Forelimb muscle (tissue), 1 donor: ENCODE measurements at regions not wholly inside any gene's neighbourhood (a gene's known extent, or its start where the extent isn't known, plus 50 kb on each side); places are given as distances from the start of the nearest gene placed in this dataset.
"Not testable (repeated sequence)": the region's sequence is repeated elsewhere in the genome, so short reads cannot be mapped to it uniquely, and the experiment has no call there.

Experiments used
- DNase-seq: peaks from one replicate; pipeline ENCODE4 v3.0.0-alpha.2; 2013; ENCODE audit warnings: low read depth

DNA sequence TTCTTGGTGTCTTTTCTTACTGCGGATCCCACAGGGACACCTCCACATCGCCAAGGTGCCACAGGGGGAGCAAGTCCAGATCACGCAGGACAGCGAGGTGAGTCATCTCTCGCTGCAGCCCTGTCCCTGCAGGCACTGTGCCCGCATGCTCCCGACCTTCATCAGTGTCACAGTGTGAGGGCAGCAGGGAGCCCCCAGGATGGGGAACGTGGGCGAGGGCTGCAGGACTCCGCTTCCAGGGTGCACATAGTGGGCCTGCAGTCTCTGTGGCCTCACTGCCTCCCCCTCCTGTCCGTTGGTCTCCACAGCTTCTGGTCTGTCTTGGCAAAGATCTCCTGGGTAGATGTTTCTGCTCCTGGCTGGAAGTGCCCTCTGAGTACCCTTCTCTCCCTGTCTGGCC lies 78.0 kb downstream of the NPIPB11 start:
- DNase-seq = not testable (repeated sequence)

DNA sequence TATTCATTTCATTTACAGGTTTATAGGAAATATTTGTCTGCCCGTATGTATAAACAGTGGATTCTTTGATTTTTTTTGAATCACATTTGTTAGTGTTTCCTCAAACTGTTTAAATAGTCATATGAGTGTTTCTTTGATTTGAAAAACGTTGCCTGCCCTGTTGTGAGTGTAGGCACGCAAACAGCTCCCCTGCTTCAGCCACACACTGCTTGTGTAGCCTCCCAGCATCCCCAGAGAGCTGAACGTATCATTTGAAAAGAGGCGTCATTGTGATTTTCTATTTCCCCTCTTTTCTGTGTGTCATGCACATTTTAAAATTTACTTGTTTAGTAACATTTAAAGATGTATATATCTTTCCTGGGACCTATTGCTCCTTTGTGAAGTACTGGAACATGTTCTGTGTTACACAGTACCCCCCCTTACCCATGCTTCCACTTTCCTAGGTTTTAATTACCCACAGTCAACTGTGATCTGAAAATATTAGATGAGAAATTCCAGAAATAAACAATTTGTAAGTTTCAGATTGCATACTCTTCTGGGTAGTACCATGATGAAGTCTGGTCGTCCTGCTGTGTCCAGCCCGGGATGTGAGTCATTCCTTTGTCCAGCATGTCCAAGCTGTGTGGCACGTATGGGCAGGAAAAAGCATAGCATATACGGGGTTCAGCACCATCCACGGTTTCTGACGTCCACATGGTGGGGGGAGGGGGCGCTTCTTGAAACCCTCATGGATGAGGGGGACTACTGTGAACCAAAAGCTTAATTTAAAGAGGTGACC lies 78.7 kb downstream of the NPIPB11 start:
- not testable (repeated sequence) for DNase-seq

DNA sequence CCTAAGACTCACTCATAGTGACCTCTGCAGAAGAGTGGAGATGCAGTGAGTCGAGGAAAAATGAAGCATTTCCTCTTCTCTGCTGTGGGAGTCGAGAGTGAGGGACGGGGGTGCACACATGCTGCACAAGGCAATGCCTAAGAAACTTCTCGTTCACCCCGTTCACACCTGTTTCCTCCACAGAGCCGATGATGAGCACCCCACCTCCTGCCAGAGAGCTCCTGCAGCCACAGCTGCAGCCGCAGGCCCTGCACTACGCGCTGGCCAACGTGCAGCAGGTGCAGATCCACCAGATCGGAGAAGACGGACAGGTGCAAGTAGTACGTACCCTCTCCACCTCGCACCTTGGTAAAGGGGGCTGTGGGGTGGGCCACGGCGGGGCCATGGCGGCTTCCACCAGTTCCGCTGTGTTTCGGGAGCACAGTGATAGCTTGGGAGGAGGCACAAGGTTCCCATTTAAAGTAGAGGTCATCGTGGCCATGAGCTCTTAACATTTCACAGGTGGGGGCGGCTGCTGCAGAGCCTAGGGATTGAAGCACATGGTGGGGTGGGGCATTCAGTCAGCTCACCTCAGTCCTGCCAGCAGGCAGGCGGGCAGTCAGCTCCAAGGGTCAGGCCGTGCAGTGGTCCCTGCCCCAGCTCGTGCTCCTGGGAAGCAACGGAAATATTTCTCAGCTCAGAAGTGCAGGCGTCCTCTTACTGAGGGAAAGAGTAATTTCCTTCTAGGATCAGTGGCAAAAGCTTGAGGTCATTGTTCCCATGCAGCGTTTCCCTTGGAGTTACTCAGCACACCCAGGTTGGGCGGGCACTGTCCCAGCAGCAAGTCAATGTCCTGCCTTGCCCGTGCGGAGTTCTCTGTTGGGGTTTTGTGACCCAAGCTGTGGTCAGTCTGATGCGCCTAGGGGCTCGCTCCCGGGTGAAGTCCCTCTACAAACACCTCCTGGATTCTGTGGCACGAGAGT lies 80.1 kb downstream of the NPIPB11 start:
- DNase-seq = not testable (repeated sequence)

DNA sequence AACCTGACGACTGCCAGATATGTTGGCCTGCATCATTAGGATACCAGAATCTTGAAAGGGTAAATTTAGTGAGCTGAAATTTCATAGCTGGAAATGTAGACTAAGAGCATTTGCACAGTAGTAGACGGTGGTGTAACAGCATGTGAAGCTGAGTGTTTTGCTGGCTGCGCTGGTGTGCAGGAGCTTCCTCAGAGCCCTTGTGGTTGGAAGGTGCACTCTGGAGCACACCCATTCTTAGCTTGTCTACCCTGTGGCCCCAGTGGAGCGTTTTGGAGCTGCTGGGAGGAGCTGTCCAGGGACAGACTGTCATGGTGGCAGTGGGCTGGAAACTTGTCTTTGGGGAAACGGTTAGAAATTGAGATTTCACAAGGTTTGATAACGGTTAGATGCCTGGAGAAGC lies 82.8 kb downstream of the NPIPB11 start:
- not testable (repeated sequence) for DNase-seq

DNA sequence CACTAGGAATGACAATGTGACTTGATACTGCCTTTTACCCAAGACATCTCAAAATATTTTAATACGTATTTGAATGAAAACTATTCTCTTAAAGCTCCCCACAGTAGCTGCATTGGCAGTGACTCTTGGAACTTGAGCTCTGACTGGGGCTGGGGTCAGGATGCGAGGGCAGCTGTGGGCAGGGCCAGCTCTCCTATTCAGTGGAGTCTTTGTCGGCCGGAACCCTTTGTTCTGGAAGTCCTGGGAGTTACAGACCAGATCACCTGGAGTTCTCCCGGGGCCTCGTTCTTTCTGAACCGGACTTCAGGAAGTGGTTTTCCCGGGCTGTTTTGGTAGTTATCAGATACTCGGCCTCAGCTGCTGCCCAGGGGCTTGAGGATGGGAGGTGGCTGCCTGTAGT lies 84.9 kb downstream of the NPIPB11 start:
- DNase-seq = no peak

DNA sequence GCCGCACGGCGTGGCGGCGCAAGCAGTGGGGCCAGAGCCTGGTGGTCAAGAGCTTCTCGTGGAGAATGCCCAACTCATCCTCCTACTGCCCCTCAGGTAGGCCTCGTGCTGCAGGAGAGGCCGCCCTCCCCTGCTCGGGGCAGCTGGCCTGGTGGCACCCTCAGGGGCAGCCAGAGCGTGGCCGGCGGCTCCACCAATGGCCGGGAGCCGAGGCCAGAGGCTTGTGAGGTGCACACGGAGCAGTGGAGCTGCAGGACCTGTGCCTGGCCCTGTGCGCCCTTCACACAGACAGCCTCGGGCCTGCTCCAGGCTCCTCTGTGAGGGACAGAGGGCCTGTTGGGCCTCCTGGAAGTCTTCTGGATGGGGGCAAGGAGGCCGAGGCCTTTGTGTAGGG lies 85.5 kb downstream of the NPIPB11 start:
- DNase-seq = no peak

DNA sequence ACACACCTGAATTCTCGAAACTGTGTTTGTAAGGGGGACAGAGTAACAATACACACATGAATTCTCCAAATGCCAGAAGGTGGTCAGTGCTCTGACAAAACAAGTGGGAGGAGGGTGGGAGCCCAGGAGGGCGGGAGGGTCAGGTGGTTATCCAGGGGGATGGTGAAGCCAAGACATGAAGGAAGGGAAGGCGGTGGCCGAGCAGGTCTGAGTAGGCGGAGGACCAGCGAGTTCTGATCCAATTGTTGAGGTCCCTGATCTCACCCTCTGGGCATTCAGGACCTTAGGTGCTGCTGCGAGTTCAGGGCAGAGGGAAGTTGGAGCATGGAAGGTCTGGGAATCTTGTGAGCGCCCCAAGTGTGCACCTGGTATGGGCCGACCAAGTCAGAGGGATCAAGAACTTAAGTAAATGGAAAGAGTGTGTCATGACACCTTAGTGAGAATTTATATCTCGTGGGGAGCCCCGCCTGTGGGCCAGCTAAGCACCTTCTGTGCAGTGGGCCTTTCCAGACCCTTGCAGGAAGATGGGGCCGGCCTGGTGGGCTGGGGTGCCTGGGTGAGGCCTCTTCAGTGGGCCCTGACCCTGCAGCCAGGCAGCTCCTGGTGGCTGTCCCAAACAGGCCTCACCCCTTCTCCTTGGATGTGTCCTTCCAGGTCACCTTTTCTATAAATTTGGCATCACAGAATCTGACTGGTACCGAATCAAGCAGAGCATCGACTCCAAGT lies 86.1 kb downstream of the NPIPB11 start:
- no peak for DNase-seq

DNA sequence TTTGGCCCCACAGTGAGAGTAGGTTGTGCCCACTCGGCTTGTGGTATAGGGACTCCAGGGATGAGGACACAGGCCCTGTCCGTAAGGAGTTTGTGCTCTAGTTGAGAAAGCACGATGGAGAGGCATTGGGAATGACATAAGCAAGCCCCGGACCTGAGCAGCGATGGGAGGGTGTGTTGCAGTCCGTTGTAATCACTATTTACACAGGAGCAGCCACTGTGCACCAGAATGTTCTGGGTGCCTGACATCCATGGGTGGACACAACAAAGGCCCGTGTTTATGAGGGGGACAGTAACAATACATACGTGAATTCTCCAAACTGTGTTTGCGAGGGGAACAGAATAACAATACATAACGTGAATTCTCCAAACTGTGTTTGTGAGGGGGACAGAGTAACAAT lies 86.8 kb downstream of the NPIPB11 start:
- DNase-seq = no peak

DNA sequence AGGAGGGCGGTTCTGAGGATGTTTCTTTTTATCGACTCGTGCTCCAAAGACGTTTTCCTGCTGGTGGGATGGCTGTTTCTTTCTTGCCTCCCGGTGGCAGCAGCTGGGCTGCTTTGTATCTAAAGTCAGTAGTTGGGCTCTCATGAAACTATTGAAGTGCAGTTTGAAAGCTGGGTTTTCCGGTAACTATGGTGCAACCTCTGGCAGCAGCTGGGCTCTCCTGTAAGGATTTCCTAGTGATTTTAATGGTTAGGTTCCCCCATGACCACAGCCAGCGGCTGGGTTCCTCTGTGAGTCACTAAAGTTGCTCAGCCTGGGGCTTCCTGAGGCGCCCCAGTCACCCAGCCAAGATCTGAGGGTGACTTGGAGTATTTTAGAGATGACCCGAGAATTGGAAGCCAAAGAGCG lies 87.9 kb downstream of the NPIPB11 start:
- DNase-seq = not testable (repeated sequence)

DNA sequence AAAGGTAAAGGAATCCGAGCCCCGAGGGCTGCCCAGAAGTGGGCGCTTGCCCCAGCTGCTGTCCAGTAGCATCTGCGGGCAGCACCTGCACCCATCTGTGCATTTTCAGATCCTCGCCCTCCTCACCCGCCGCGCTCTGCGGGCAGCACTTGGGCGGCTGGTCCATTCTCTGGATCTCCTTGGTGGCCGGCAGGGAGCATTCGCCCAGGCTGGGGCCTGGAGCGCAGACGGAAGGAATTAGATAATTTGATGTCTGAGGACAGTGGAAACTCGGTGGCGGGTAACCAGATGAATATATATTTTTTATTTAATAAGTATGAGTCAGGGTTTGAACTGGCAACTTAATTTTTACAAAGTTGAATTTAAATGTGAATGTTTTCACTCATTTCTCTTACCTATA lies 88.5 kb downstream of the NPIPB11 start:
- DNase-seq = no peak

DNA sequence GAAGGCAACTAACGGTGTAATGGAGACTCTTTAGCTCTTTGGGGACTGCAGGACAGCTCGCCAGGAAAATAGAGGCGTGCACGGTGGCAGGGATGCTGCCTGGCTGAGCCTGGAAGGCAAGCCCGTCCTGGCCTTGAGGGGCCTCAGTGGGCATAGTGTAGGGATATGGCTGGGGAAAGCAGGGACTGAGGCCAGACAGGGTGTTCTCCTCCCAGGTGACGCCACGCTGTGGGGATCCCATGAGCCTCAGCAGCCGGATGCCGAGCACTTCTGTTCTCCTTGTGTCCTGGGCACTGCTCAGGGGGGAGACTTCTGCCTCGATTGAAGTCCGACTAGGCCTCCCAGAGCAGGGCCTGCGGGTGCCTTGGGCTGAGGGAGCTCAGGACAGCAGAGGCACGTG lies 89.2 kb downstream of the NPIPB11 start:
- no peak for DNase-seq

DNA sequence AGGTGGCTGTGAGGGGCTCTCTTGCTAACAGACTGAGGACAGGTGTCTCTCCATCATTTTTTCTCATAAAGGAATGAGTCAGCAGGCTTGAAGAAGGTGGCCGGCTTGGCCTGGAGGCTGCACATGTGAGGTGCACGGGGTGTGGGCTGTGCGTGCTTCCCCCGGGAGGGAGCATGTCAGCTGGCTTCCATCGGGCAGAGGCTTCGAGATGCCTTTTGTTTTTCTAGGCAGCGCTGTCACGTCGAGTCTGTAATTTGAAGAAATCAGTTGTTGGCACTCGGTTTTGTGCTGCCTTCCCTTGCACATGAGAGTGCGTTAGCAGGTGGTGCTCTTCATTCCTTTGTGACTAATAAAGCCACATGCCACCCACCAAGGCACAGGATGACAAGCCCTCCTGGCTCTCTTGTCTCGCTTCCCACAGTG lies 89.7 kb downstream of the NPIPB11 start:
- no peak for DNase-seq

DNA sequence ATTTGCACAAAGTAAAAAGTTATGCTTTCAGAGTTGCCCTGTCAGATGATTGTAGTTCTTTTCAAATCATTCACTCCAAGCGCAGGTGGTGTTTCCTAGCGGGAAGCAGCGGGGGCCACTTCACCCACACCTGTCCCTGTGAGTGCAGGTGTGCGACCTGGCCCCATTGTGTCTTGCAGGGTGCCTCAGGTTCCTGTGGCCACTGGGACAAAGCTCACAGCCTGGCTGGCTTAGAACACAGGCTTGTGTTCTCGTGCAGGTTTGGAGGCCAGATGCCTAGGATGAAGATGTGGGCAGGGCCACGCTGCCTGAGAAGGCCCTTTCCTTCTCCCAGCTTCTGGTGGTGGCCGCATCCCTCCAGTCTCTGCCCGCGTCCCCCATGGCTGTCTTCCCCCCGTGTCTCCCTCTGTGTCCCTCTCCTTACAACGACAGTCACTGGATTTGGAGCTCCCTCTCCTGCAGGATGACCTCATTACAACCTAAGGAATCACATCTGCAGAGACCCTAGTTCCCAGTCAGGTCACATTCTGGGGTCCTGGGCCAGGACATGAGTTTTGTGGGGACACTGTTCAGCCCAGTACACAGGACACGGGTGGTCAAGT lies 90.5 kb downstream of the NPIPB11 start:
- no peak for DNase-seq

DNA sequence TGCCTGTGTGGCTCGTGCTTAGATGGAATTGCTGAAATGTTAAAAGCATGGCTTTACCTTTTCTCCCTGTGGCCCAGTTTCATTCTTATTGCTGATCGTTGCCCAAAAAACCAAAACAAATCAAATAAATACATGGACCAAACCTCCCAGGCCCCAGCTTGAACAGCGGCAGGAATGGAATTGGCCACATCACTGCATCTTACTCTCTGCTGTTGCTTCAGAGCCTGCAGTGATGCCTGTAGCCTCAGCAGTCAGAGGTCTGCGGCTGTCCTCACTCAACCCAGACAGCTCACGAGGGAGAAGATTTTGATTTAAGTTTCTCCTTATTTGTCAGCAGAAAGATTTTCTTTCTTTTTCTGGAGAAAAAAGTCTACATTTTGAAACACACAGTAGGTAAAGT lies 91.5 kb downstream of the NPIPB11 start:
- no peak for DNase-seq

DNA sequence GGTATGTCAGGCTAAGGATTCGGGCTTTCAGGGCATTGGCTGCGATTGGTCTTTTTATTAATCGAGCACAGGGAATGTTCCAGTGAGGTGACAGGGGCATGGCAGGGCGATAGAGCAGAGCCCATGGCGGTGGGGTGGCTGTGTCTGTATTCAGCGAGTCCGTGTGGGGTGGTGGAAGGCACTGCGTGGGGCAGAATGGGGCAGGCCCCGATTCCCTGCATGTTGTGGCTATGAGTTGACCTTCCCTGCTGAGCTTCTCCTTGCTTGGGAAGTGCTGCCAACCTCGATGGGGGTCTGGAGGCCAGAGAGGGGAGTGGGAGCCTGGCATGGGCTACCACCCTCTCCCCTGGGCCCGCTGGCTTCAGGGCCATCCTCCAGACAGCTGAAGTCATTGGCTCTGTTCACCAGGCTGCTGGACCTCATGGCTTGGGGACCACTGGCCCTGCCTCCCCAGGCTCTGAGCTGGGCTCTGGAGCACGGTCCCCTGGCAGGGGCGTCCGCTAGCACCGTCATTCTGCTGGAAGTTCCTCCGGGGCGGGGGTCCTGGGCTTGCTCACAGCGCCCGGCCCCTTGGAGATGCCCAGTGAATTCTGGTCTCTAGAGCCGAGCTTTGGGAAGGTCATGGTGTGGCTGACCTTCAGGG lies 92.1 kb downstream of the NPIPB11 start:
- no peak for DNase-seq

DNA sequence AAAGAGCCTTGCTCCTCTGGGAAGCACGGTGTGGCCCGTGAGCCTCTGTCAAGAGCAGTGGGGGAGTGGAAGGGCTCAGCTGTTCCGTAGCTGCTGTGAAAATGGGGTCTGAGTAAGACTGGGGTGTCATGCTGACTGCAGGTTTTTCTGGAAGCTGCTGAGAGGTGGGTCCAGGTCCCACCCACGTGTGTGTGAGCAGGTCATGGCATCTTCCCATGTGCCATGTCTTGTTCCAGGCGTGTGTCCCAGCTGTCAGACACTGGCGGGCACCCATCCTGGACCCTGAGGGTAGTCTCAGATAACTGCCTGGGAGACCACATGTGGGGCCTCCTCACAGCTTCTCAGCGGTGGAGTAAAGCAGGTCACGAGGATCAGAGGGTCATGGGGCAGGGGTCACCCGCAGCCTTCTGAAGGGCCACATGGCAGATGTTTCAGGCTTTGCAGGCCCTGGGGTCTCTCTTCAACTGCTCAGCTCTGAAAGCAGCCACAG lies 92.9 kb downstream of the NPIPB11 start:
- DNase-seq = no peak

DNA sequence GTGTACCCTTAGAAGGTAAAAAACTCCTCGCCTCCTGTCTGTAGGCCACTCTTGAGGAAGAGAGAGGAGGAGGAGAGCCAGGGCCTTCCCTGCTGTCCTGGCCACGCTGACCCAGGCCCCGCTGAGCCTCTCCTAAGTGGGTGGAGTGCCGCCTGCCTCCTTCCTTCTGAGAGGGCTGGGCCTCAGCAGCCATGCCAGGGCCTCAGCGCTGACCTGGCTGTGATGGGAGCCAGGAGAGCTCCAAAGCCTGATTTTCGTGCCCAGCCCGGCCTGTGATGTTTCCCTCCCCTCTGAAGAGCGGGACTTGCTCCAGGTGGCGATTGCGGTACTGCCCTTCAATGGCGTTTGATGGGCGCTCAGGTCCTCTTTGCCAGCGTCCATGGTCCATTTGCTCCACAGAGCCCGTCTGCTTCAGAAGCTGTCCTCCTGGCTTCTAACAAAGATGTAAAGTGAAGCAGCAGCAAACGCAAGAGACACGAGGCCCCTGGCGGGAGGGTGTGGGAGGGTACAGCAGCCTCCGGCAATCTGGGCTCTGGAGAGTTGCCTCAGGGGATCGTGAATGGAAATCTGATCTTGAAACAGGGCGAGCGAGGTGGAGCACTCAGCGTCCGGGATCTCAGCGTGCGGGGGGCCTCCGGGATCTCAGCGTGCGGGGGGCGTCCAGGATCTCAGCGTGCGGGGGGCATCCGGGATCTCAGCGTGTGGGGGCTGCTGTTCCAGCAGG lies 93.5 kb downstream of the NPIPB11 start:
- no peak for DNase-seq

DNA sequence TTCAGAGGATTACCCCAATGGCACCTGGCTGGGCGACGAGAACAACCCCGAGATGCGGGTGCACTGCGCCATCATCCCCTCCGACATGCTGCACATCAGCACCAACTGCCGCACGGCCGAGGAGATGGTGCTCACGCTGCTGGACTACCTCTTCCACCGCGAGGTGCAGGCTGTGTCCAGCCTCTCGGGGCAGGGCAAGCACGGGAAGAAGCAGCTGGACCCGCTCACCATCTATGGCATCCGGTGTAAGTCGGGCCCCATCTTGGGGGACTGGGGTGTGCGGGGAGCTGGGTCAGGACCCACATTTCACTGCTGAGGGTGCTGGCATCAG lies 94.2 kb downstream of the NPIPB11 start:
- not testable (repeated sequence) for DNase-seq

DNA sequence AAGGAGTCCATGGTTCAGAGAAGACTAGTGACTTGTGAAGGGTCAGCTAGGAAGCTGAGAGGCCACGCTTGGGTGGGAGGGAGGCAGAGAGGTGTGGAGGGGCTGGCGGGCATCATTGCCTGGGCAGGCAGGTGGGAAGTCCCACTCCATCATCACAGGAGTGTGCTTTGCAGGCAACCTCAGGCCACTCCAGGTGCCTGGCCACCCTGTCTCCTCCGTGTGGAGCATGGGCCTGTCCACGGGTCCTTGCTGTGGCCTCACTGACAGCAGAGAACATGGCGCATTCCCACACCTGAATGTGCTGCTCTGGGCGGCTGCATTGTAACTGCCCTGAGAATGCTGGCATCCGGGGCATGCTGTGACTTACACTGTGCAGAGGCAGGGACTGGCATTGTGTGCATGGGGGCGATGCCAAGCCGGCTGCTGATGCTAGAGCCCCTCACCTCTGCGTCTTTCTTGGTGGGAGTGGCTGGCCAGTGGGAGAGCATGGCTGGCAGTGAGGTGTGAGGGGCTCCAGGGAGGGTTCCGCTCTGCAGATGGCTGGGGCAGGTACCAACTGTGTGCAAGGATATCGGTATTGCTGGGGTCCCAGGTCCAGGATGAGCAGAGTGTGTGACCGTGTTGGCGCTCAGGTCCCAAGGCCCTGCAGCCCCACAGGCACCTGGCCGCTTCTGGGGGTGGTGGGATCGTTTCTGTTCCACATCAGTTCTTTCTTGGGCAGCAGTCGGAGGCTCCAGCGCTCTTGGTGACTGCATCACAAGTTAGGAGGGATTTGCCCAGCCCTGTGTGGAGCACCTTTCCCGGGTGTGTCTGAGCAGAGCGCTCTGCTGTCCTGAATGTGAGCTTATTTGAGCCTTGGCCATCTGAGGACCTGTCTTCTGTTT lies 94.8 kb downstream of the NPIPB11 start:
- no peak for DNase-seq
